GM19239 (cell line): ENCODE measurements at regions not wholly inside any gene's neighbourhood (a gene's known extent, or its start where the extent isn't known, plus 50 kb on each side); places are given as distances from the start of the nearest gene placed in this dataset.
"Not testable (repeated sequence)": the region's sequence is repeated elsewhere in the genome, so short reads cannot be mapped to it uniquely, and the experiment has no call there.

Source experiments
- DNase-seq: peaks from one replicate; pipeline ENCODE4 v3.0.0; 2011; ENCODE audit warnings: low spot score; ENCODE audit not compliant: insufficient read length
- FAIRE-seq: peaks from 2 replicates; lab custom pipeline; 2011; peaks lifted over from hg19 to GRCh38; lab: Jason Lieb, UNC

- FAIRE-seq, result no peak
- no peak for DNase-seq
Observed at GRCh38 chr20:47993035-47993755, 207.9 kb upstream of the SULF2 start.

DNA sequence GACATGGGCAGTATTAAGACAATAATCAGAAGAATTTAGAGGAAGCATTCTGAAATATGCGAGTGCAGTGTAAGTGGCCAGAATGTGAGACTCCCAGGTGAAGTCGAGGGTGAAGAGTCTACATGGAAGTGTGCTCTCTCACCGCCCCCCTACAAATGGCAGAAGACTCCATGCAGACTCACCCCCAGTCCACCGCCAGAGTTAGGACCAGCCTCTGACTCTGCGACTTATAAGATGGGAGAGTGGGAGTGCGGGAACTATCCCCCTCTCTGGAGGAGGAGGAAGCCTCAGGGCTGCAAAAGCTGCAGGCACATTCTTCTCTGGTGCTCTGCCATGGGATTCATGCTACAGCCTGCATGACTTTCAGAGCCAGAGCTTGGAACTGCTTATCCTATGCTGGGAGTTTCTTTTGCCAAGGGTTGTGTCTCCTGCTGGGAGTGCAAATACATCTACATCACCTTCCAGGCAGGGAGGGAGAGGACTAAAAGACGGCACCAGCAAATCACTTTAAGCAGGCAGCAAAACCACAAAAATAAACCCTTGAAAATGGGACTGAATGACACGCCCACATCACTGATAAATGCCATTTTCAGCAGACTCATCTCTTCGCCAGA is 206.7 kb upstream of the SULF2 start:
- DNase-seq (no peak), FAIRE-seq (no peak)

- FAIRE-seq (no peak), DNase-seq (no peak)
Observed at GRCh38 chr20:47990507-47991150, 205.3 kb upstream of the SULF2 start.

DNA sequence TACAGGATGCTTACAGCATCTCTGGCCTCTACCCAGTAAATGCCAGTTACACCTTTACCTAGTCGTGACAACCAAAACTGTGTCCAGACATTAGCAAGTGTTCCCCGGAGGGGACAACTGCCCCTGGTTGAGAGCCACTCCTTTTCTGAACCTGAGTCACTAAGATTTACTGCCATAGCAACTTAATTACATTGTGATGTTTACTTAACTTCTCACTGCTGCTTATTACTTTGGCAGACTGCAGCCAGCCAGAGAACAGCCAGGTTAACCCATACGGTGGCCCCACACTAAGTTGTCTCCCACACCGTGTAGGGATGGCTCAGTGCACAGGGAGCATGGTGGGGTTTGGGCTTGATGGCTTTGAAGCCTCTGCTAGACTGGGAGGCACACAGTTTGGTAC is 204.7 kb upstream of the SULF2 start:
- FAIRE-seq (no peak), DNase-seq (no peak)

DNA sequence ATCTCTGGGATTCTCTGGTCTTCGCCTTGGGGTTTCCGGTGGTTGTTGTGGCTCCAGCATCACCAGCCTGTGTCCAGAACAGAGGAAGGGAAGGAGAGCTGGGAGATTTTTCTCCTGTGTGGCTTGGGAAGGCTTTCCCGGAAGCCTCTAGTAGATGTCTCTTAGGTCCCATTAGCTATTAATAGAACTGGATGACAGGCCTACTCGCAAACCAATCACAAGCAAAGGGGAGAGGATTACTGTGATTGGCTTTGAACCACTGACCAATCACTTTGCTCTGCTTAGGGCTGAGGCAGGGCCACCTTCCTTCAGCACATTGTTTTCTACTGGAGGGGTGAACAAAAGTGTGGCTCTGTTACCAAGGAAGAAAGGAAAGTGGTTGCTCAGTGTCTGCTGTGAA is 203.4 kb upstream of the SULF2 start:
- DNase-seq (no peak), FAIRE-seq (no peak)

DNA sequence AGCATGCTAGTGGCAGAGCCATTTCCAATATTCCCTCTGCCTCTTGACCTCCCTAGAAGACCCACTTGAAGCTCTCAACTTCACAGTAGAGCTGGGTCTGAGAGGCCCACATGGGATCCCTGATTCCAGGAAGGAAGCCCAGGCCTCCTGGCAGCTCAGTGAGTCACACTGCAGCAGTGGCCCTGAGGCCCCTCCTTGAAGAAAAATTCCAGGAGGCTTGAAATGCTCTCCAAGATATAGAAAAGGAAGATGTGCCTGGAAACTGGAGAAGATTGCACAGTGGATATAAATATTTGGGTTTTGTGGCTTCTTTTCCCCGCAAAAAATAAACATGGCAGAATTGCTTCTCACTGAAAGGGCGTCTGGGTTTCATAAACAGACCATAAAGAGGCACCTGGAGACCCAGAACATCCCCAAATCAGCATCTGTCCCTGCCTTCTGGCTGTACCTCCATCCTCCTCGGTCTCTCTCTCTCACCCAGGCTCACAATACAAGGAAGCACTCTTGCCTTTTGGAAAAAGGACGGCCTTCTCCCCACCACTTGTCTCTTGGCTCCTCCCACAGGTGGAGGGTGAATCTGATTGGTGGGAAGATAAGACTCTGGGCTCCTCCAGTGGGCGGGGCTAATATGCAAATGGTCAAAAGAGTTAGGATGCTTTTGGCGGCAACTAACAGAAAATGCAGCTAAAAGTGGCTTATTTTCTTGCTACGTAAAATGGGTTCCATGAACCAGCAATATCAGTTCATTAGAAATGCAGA is 200.0 kb upstream of the SULF2 start:
- DNase-seq (no peak), FAIRE-seq (no peak)

DNA sequence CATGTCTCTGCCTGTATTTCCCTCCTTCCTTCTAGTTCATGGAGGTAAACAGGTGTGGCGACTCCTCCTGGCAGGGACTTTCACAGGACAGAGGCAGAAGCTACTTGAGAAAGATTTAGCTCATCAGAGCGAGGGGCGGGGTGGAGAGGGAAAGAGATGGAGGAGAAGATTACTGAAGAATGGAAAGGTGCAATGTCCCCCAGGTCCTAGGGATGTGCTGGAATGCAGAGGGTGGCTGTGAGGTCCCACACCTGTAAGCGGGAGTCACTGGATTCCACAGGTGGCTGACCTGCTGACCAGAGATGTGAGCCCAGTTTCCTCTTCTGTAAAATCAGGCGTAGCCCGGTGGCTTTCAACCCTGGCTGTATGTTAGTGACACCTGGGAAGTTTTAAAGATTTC is 199.2 kb upstream of the SULF2 start:
- DNase-seq (no peak), FAIRE-seq (no peak)

DNA sequence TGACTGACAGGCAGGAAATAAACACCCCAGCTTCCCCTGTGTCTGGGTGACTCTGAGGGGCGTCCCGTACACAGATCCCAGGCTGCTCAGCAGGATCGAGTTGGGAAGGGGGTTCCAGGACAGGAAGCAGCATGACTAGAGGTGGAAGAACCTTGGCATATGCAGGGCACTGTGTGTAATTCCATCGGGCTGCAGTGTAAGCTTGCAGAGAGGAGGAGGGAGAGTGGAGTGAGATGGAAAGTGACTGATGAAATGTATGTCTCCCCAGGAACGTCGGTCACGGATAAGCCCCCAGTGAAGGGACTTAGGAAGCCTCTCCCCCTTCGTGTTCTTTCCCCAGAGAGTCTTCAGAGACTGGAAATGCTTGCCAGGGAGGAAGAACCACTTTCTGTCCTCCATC is 198.4 kb upstream of the SULF2 start:
- not testable (repeated sequence) for FAIRE-seq

GRCh38 chr20:47982574-47983360 is 197.5 kb upstream of the SULF2 start:
- no peak for DNase-seq
- FAIRE-seq, result no peak

More for the DNA sequence above, 198.4 kb upstream of the SULF2 start:
- DNase-seq, result not testable (repeated sequence)

DNA sequence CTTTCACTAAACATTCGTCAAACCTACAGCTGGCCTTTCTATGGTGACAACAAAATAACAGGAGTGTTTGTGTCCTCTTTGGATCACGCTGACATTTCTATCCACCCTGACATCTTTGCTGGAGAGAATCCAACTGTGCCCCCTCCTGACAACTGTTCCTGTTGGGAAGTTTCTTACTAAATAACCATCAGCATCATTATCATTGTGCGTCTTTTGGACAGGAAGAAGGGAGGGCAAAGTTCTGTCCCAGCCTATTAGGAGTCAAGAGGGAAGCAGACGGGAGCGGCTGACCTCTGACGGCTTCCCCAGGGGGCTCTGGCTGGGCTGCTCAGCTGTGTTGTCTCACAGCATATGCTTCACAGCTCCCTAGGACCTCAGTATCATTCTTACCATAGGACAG is 195.9 kb upstream of the SULF2 start:
- no peak for DNase-seq
- no peak for FAIRE-seq

DNA sequence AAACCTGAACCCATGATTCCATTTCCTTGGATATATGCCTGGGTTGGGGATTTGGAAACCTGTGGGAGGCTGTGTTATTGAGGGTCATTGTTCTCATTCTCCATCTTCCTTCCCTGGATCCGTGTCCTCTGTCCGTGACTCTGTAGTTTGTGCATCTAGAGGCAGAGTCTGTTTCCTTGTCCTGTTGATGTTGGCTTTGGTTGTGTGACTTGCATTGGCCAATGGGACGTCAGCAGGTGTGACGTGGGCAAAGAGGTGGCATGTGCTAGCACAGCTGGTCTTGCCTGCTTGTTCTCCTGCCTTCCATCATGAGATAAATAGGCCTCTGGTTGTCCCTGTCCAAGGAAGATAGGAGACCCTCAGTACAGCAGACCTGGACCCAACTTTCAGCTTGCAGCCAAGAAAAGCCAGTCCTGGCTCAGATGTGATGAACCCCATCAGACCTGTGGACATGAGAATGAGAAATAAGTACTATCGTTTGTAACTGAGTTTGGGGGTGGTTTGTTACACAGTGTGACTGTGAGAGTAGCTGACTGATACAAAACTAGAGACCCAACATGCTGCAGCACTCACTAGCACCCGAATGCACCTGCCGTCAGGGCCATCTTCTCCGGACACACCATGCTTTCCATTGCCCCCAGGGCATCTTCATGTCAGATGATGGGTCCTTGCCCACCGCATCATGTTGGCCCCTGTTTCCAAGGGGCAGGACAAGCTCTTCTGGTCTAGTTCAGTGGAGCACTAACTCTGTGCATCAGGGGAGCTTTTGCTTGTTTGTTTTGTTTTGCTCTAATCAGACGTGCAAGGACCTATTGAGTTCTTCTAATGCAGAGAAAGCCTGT is 195.3 kb upstream of the SULF2 start:
- DNase-seq (no peak), FAIRE-seq (no peak)

GRCh38 chr20:47979361-47980095 is 194.2 kb upstream of the SULF2 start:
- not testable (repeated sequence) for DNase-seq, FAIRE-seq

DNA sequence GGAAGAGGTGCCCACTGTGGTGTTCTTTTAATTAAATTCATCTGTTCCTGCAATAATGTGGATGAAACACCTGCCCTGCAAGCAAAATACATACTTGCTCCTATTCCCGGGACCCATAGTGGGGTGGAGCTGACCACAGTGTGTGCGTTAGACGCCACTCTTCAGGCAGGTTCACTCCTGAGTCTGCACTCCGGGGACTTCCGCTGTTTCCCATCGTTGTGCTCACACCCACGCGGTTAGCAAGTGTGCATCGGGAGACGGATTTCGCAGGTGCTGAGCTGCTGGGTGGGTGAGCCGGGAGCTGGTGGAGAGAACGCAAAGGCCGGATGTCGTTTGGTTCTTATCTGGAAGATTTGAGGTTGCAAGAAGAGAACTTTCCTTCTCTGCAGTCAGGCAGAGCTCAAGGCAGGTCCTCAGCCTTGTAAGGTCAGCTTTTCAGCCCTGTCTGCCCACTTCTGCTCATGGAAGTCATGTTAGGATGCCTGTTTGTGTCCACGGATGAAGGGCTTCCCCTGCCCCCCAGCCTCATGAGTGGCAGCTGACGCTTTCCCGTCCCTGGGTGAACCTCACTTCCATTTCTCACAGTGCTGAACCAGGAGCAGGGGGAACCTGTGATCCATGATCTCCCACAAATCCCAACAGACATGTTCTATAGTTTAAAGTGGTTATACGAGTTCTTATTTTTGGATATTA is 193.3 kb upstream of the SULF2 start:
- not testable (repeated sequence) for DNase-seq, FAIRE-seq

- not testable (repeated sequence) for DNase-seq, FAIRE-seq
Observed at GRCh38 chr20:47977789-47978252, 192.5 kb upstream of the SULF2 start.

DNA sequence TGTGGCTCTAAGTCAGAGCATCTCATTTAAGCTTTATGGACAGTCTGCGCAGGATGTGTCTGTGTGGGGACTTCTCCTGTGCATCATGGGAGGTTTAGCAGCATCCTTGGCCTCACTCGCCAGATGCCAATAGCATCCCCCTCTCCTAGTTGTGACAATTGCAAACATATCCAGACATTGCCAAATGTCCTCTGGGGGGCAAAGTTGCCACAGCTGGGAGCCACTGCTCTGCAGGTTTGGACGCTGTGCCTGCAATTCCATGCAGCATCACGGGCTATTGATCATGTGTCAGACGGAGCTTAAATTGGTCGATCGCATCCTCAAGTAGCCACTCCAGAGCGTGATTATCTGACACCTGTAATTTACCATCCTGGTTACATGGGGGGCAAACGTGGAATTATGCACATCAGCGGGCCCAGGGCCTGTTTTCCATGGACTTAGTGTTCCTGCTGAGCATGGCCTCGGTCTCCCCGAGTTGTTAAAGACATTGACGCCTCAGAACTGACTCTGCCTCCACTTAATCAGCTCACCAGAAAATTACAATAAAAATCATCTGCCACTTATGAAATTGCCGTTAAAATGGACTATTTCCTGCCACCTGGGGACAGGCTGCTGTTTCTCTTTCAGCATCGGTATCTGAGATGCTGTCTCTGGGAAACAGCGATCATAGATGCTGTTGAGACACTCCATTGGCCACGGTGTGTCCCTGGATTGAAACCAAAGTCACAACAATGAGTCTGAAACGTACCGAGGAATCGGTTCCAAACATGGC is 191.9 kb upstream of the SULF2 start:
- not testable (repeated sequence) for FAIRE-seq, DNase-seq

DNA sequence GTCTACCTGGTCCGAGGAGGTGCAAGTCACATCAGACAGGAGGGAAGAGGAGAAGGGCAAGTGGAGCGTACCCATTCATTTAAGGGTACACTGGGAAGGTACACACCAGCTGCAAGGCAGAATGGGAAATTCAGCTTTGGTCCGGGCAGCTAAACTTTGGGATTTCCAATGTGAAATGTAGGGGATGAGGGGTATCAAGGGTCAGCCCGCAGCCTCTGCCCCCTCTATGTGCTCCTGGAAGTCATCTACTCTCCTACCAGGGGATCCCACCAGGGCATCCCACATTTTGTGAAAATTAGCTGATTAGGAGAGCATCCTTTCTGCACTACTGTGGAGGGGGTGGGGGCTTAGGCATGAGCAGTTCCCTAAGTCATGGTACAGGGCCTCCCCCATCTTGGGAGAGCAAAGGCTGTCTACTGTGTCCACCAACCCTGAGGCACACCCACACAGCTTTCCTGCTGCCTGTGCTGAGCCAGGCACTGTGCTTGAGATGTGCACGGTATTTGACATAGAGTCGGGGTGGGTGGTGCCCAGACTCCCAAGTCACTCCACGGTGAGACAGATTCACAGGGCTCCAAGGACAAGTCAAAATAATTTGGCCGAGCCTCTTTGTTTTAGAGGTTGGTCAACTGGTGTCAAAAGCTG is 189.1 kb upstream of the SULF2 start:
- FAIRE-seq (no peak), DNase-seq (no peak)
